ENCODE measurements at regions not wholly inside any gene's neighbourhood (a gene's known extent, or its start where the extent isn't known, plus 50 kb on each side); places are given as distances from the start of the nearest gene placed in this dataset.

DNA sequence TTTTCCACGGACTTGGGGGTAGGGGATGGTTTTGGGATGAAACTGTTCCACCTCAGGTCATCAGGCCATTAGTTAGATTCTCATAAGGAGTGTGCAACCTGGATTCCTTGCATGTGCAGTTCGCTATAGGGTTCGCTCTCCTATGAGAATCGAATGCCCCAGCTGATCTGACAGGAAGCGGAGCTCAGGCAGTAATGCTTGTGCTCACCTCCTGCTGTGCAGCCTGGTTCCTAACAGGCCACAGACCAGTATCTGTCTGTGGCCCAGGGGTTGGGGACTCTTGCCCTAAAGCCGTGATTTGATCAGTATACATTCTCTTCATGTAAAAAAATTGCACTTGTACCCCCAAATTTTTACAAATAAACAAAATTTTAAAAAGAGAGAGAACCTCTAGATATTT lies 219.4 kb upstream of the CPNE8 start:
- Histone ChIP-seq H3K4me2 (ENCODE audit: insufficient read depth, low read length) (no peak overlapping the region), H3K9me1 (ENCODE audit: control insufficient read depth, insufficient read depth, low read length) (no peaks in the 10 kb centered on the region), H3K36me3 (ENCODE audit: control insufficient read depth, insufficient read depth, low read length) (no peaks in the 10 kb centered on the region), H2AFZ (ENCODE audit: low read depth, low read length) (no peak overlapping the region), H3K27me3 (ENCODE audit: control insufficient read depth in 2 of 2, insufficient read depth in 2 of 2, low read length in 2 of 2) (no peaks in the 10 kb centered on the region), H3K79me2 (ENCODE audit: control insufficient read depth, insufficient read depth, low read length) (no peaks in the 10 kb centered on the region), H3K4me3 (no peak overlapping the region), H3K27ac (ENCODE audit: extremely low read depth, low read depth, low read length) (no peak overlapping the region), H3K9ac (ENCODE audit: insufficient read depth in 1 of 2, low read depth in 2 of 2, low read length in 2 of 2) (no peak overlapping the region), H3K9me3 (replicated peaks; ENCODE audit: control insufficient read depth, insufficient read depth, low read depth, low read length) (no peaks in the 10 kb centered on the region), H3K4me1 (replicated peaks in 1 of 2; ENCODE audit: control insufficient read depth in 2 of 2, insufficient read depth in 2 of 2, low read length in 2 of 2) (no peaks in the 10 kb centered on the region), H4K20me1 (replicated peaks; ENCODE audit: control insufficient read depth, insufficient read depth, low read length) (no peaks in the 10 kb centered on the region)
- 0% methylated on average over 5 of the region's 6 CpGs for WGBS (ENCODE audit: insufficient coverage, low coverage, missing lambda C conversion rate)
- intact Hi-C loops (cut with micrococcal nuclease) (no loop called here), in situ Hi-C loops (cut with MboI) (loop anchor here (25.0 kb wide), 1 partner anchor 787 kb away; no protein-coding TSS in a partner anchor)
- no peak for FAIRE-seq
- ChIA-PET CTCF (ENCODE audit: low intra/inter-chr PET ratio) (no interaction called here), POLR2A (no interaction called here)
- no peak for DNase-seq (ENCODE audit: extremely low read depth in 1 of 4, low spot score in 3 of 4)
- no TSS peak for BruUV-seq (replicated peaks)
- ATAC-seq = no peak
- TF ChIP-seq ZNF175 (CRISPR knock-in tag; IDR thresholded peaks at IDR 0.05; ENCODE audit: low read depth) (no peak), ZNF444 (CRISPR knock-in tag; IDR thresholded peaks at IDR 0.05) (no peak), SRSF3 (IDR thresholded peaks at IDR 0.05; ENCODE audit: insufficient read depth, low read length) (no peak), JUNB (CRISPR knock-in tag; conservative IDR thresholded peaks at IDR 0.05) (no peak), ZFP1 (CRISPR knock-in tag; IDR thresholded peaks at IDR 0.05) (no peak), ESRRB (CRISPR knock-in tag; IDR thresholded peaks at IDR 0.05; ENCODE audit: borderline replicate concordance) (no peak), RHOXF2B (CRISPR knock-in tag; conservative IDR thresholded peaks at IDR 0.05) (no peak), NEUROD1 (IDR thresholded peaks at IDR 0.05; ENCODE audit: borderline replicate concordance, low read depth, low read length, partially characterized antibody) (no peak)

Measured in K562 (cell line).